AG09319 (cell line): ENCODE measurements at regions not wholly inside any gene's neighbourhood (a gene's known extent, or its start where the extent isn't known, plus 50 kb on each side); places are given as distances from the start of the nearest gene placed in this dataset.
"Not testable (repeated sequence)": the region's sequence is repeated elsewhere in the genome, so short reads cannot be mapped to it uniquely, and the experiment has no call there.

Experiments
- DNase-seq: peaks from one replicate; pipeline ENCODE4 v3.0.0-alpha.2; 2010; ENCODE audit warnings: low read depth; ENCODE audit errors: extremely low read depth
- CTCF ChIP-seq: IDR thresholded peaks from 2 replicates; pipeline ENCODE4 v1.5.1; 2011; ENCODE audit warnings: low read depth, mild to moderate bottlenecking, inconsistent platforms, low read length, moderate library complexity

- TF ChIP-seq CTCF, result no peak
- DNase-seq, result no peak
Measured at GRCh38 chr6:148021699-148022098, 320.9 kb upstream of the SASH1 start.

DNA sequence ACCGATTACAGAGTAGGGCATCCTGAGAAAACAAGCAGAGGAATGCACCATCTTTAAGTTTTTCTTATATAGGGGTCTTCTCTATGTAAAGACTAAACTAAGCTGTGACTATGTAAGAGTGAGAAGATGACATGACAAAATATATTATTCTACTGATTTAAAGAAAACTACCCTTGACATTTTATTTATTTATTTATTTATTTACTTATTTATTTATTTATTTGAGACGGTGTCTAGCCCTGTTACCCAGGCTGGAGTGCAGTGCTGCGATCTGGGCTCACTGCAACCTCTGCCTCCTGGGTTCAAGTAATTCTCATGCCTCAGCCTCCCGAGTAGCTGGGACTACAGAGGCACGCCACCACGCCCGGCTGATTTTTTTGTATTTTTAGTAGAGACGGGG is 320.4 kb upstream of the SASH1 start:
- DNase-seq, result not testable (repeated sequence)

- DNase-seq, result no peak
- TF ChIP-seq CTCF, result no peak
Measured at GRCh38 chr6:148027201-148027600, 315.4 kb upstream of the SASH1 start.

- TF ChIP-seq CTCF, result no peak
- no peak for DNase-seq
Measured at GRCh38 chr6:148035806-148036390, 306.7 kb upstream of the SASH1 start.

GRCh38 chr6:148037496-148037895 is 305.1 kb upstream of the SASH1 start:
- TF ChIP-seq CTCF, result no peak
- DNase-seq, result no peak

DNA sequence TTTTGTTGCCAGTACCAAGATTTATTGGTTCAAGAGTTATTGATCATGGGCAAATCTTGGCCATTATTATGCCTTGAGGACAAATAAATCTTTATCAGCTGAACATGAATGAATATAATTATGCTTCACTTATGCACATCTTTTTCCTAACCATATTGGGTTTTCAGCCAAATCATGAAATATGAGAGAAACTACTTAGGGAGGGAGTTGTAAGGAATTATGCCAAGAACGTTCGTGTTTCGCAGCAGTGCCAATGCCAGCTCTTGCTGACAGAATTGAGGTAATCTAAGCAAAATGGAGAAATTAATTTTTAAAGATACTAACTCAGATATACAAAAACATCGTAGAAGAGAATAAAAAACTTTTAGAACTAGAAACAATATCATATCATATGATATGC is 301.1 kb upstream of the SASH1 start:
- TF ChIP-seq CTCF, result no peak
- DNase-seq, result no peak

DNA sequence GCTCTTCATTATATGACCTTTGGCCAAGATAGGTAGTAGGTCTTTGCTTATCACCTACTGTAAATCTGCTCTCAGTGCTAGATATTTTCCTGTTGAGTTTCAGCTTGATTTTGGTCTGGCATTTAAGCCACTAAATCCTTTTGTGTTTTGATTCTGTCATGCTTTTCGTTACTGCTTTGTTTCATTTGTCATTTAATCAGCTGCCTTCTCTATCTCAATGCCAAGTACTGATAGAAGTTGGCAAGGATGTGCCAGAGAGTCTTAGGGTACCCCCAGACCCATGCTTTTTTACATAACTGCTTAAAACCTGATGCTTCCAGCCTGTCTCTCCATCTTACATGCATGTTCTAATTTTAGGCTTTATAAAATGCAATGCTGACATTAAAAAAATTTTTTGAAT is 300.1 kb upstream of the SASH1 start:
- no peak for TF ChIP-seq CTCF
- no peak for DNase-seq

DNA sequence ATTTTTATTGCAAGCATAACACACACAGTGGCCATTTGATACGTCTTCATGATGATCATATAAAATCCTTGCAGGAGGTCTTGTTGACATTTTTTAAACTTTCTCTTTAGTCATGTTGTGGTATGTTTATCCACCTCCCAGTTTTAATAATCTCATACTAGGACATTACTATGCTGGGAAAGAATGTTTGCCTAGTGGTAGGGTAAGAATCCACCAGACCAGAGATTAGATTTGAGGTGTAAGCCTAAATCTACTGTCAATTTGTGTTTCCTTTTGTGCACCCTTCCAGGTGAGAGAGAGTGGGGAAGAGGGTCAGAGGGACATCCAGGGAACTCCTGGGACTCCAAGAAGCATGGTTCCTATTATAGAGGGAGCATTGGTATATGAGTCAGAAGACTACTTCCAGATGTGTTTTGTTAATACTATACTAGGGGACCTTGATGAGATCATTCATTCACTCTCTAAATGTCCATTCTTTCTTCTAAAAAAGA is 298.3 kb upstream of the SASH1 start:
- DNase-seq, result peak; percentile 15
- TF ChIP-seq CTCF, result no peak
